Thoracic aorta (tissue), 2 donors: ENCODE measurements at regions not wholly inside any gene's neighbourhood (a gene's known extent, or its start where the extent isn't known, plus 50 kb on each side); places are given as distances from the start of the nearest gene placed in this dataset.

Experiments
- ATAC-seq: fragments of 150-250 bp; one replicate; pipeline ENCODE4 v1.8.0; 2017; ENCODE audit warnings: low read depth; ENCODE audit not compliant: insufficient number of reproducible peaks, low FRiP score
- DNase-seq: peaks from one replicate; pipeline ENCODE4 v3.0.0-alpha.2; 2020; ENCODE audit warnings: low spot score
- H3K27ac ChIP-seq, 2 donors: fragments of 200-600 bp; sonication (generic); 1 replicate in 1 of 2; 2 replicates in 1 of 2; pipeline ENCODE4 v1.5.1; 2016; ENCODE audit warnings: mild to moderate bottlenecking in 2 of 2, moderate library complexity in 2 of 2
- H3K27me3 ChIP-seq: fragments of 200-600 bp; sonication (generic); replicated peaks from 2 replicates; pipeline ENCODE4 v1.6.0; 2016; ENCODE audit warnings: mild to moderate bottlenecking; ENCODE audit not compliant: insufficient read depth
- H3K36me3 ChIP-seq: fragments of 200-600 bp; sonication (generic); one replicate; pipeline ENCODE4 v1.5.1; 2016
- H3K4me1 ChIP-seq, 2 donors: fragments of 200-600 bp; sonication (generic); 1 replicate in 1 of 2; 2 replicates in 1 of 2; pipeline versions ENCODE4 v1.5.1 to v1.6.0; 2016; ENCODE audit warnings: low read depth in 2 of 2, mild to moderate bottlenecking in 1 of 2; ENCODE audit not compliant: control insufficient read depth in 1 of 2
- H3K4me3 ChIP-seq: fragments of 200-600 bp; sonication (generic); 2 replicates; pipeline ENCODE4 v1.5.1; 2016; ENCODE audit warnings: mild to moderate bottlenecking
- H3K9me3 ChIP-seq: fragments of 200-600 bp; sonication (generic); 2 replicates; pipeline ENCODE4 v1.5.1; 2016
- CTCF ChIP-seq: fragments of 200-600 bp; sonication (generic); IDR thresholded peaks from one replicate; pipeline ENCODE4 v1.5.1; 2019; ENCODE audit warnings: antibody characterized with exemption

- TF ChIP-seq CTCF = no peak
- H3K27me3 ChIP-seq = no peaks in the 10 kb centered on the region
- no peak for DNase-seq
- no peaks in the 10 kb centered on the region for H3K4me1 ChIP-seq
- no peaks in the 10 kb centered on the region for H3K36me3 ChIP-seq
- no peaks in the 10 kb centered on the region for H3K9me3 ChIP-seq
- H3K4me3 ChIP-seq = no peak overlapping the region
- H3K27ac ChIP-seq = no peak overlapping the region
- ATAC-seq = no peak
These were observed 1304.0 kb upstream of the SEL1L start for GRCh38 chr14:82837611-82838140.

DNA sequence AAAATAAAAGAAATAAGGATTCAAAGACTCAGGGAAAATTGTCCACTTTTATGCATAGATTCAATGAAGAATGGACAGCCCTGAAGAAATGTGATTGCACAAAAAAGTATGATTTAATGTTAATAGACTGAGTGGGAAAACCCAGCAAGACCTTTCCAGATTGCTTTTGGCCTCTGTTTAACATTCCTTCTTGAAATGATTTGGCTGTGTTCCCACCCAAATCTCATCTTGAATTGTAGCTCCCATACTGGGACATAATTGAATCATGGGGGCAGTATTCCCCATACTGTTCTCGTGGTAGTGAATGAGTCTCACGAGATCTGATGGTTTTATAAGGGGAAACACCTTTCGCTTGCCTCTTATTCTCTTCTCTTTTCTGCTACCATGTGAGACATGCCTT, 1316.9 kb upstream of the SEL1L start:
- TF ChIP-seq CTCF = no peak
- H3K4me1 ChIP-seq = no peaks in the 10 kb centered on the region
- DNase-seq (no peak), ATAC-seq (no peak)
- H3K27ac ChIP-seq = no peak overlapping the region
- no peaks in the 10 kb centered on the region for H3K27me3 ChIP-seq
- H3K4me3 ChIP-seq = no peak overlapping the region
- H3K36me3 ChIP-seq = no peaks in the 10 kb centered on the region
- H3K9me3 ChIP-seq = no peaks in the 10 kb centered on the region

DNA sequence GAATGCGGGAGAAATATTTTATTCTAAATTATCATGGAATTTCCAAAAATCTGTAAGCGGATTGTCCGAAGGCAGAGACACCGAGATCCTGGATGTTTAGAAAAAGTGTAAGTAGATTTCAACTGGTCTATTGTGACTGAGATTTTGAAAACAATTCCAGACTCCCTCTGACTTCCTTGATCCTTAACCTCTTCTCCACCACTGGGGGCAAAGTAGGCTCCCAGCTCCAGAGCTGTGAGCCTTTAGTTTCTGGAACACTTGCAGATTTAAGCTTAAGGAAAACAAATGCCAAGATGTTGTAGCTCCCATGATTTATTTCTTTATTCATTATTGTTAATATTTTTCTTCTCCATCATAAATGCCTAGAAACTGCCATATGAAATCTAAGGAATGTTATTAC, 1320.5 kb upstream of the SEL1L start:
- H3K27ac ChIP-seq = no peak overlapping the region
- no peak overlapping the region for H3K4me3 ChIP-seq
- DNase-seq (no peak), ATAC-seq (no peak)
- no peaks in the 10 kb centered on the region for H3K4me1 ChIP-seq
- no peaks in the 10 kb centered on the region for H3K9me3 ChIP-seq
- TF ChIP-seq CTCF = no peak
- H3K36me3 ChIP-seq = no peaks in the 10 kb centered on the region
- H3K27me3 ChIP-seq = no peaks in the 10 kb centered on the region

GRCh38 chr14:82854901-82855300, 1321.2 kb upstream of the SEL1L start:
- TF ChIP-seq CTCF = no peak

DNA sequence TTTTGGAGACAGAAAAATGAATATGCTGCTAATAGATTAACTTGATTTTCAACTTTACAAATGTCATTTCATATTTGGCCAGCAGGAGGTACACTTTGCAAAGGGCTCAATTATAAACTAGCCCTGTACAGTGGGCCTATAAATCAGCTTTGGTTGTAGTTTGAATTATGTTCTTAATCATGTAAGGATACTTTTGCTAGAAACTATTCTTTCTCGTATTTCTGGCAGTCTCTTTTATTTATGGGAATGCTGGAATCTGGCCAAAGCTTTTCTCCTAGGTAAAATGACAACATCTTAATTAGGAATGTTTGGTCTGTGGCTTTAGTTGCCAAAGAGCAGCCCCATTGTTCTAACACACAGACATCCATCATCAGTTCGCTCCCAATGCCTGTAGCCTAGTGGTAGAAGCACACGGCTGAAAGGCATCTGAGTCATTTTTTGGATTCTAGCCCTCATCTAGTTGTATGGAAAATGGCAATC, 1322.3 kb upstream of the SEL1L start:
- H3K27ac ChIP-seq = no peak overlapping the region
- no peaks in the 10 kb centered on the region for H3K27me3 ChIP-seq
- no peaks in the 10 kb centered on the region for H3K9me3 ChIP-seq
- DNase-seq = no peak
- no peak for ATAC-seq
- H3K4me1 ChIP-seq = no peaks in the 10 kb centered on the region
- no peak overlapping the region for H3K4me3 ChIP-seq
- H3K36me3 ChIP-seq = no peaks in the 10 kb centered on the region
- peak; percentile 35 for TF ChIP-seq CTCF

More at GRCh38 chr14:82854901-82855300, 1321.2 kb upstream of the SEL1L start:
- ATAC-seq = no peak
- H3K27ac ChIP-seq = no peak overlapping the region
- H3K4me3 ChIP-seq = no peak overlapping the region
- no peak for DNase-seq
- no peaks in the 10 kb centered on the region for H3K4me1 ChIP-seq
- H3K36me3 ChIP-seq = no peaks in the 10 kb centered on the region
- no peaks in the 10 kb centered on the region for H3K27me3 ChIP-seq
- no peaks in the 10 kb centered on the region for H3K9me3 ChIP-seq
